Activated CD8-positive, alpha-beta T cell treated with anti-CD3 and anti-CD28 coated beads for 36 hours (primary cell): ENCODE measurements at regions not wholly inside any gene's neighbourhood (a gene's known extent, or its start where the extent isn't known, plus 50 kb on each side); places are given as distances from the start of the nearest gene placed in this dataset.

Experiments used
- ATAC-seq: fragments of 200-7000 bp; cut with Tn5 transposase; one replicate; pipeline ENCODE4 v1.10.0; 2021; ENCODE audit warnings: mild to moderate bottlenecking, moderate library complexity
- CTCF ChIA-PET: fragments of 350-600 bp; sonication (Branson Sonifier 250); formaldehyde crosslinking; loops from one replicate; lab custom pipeline; 2021; ENCODE audit warnings: antibody characterized with exemption; lab: Charles Lee
- POLR2A ChIA-PET: fragments of 350-600 bp; sonication (Branson Sonifier 250); formaldehyde crosslinking; loops from one replicate; lab custom pipeline; 2021; ENCODE audit warnings: antibody characterized with exemption; lab: Charles Lee
- DNase-seq: peaks from one replicate; pipeline ENCODE4 v3.0.0-alpha.2; 2020
- H3K27ac Mint-ChIP-seq: one replicate; pipeline ENCODE4 v1.8.0; 2021; ENCODE audit warnings: mild to moderate bottlenecking, mixed read lengths
- H3K27me3 Mint-ChIP-seq: one replicate; pipeline ENCODE4 v1.8.0; 2021; ENCODE audit warnings: mixed read lengths
- H3K36me3 Mint-ChIP-seq: one replicate; pipeline ENCODE4 v1.8.0; 2021; ENCODE audit warnings: low read depth, mixed read lengths
- H3K4me1 Mint-ChIP-seq: one replicate; pipeline ENCODE4 v1.8.0; 2021; ENCODE audit warnings: low read depth, mixed read lengths
- H3K4me3 Mint-ChIP-seq: one replicate; pipeline ENCODE4 v1.8.0; 2021; ENCODE audit warnings: mild to moderate bottlenecking, moderate library complexity, mixed read lengths
- H3K9me3 Mint-ChIP-seq: one replicate; pipeline ENCODE4 v1.8.0; 2021; ENCODE audit warnings: mixed read lengths
- intact Hi-C: fragments of 100-400 bp; cut with micrococcal nuclease; formaldehyde crosslinking; loops from one replicate; pipeline ENCODE4 v1.10.0; 2022
- TF ChIP-seq, protein P1 (sequence below): fragments of 200-600 bp; IDR thresholded peaks from one replicate; pipeline ENCODE4 v1.8.0; 2022; ENCODE audit warnings: antibody characterized with exemption, mild to moderate bottlenecking

DNA sequence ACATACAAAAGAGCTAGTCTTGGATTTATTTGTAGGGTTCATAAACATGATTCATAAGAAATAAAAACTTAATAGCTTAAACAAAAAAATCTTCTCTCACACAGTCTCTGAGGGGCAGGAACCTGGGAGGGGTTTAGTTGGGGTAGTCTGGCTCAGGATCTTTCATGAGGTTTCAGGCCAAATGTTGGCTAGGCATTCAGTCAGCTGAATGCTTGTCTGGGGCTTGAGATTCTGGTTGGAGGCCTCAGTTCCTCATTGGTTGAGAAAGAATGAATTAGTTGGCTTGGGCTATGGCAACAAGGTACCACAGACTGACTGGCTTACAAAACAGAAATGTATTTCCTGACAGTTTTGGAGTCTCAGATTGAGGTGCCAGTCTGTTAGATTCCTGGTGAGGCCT, 74.3 kb downstream of the ANKRD7 start:
- H3K9me3 Mint-ChIP-seq = no peaks in the 10 kb centered on the region
- intact Hi-C loops = no loop called here
- H3K4me1 Mint-ChIP-seq = no peaks in the 10 kb centered on the region
- no peak overlapping the region for H3K4me3 Mint-ChIP-seq
- peaks cover 14% of the 10 kb centered on the region for H3K27me3 Mint-ChIP-seq
- TF ChIP-seq, protein P1, sequence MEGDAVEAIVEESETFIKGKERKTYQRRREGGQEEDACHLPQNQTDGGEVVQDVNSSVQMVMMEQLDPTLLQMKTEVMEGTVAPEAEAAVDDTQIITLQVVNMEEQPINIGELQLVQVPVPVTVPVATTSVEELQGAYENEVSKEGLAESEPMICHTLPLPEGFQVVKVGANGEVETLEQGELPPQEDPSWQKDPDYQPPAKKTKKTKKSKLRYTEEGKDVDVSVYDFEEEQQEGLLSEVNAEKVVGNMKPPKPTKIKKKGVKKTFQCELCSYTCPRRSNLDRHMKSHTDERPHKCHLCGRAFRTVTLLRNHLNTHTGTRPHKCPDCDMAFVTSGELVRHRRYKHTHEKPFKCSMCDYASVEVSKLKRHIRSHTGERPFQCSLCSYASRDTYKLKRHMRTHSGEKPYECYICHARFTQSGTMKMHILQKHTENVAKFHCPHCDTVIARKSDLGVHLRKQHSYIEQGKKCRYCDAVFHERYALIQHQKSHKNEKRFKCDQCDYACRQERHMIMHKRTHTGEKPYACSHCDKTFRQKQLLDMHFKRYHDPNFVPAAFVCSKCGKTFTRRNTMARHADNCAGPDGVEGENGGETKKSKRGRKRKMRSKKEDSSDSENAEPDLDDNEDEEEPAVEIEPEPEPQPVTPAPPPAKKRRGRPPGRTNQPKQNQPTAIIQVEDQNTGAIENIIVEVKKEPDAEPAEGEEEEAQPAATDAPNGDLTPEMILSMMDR = no peak
- DNase-seq = no peak
- no peaks in the 10 kb centered on the region for H3K36me3 Mint-ChIP-seq
- H3K27ac Mint-ChIP-seq = no peak overlapping the region
- POLR2A ChIA-PET = no interaction called here
- ATAC-seq = no peak
- CTCF ChIA-PET = no interaction called here

DNA sequence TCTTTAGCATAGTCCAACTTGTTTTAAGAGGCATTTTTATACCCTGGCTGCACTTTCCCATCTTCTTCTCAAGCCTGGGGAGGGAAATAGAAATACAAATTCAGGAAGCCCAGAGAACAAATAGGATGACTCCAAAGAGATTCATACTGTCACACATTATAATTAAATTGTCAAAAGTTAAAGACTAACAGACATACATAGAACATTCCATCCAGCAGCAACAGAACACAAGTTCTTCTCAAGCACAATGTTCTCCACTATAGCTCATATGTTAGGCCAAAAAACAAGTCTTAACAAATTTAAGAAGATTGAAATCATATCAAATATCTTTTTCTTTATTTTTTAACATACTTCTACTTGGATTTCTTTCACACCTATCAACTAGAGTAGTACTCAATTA, 75.7 kb downstream of the ANKRD7 start:
- TF ChIP-seq, protein P1 = no peak
- Mint-ChIP-seq H3K4me1 (no peaks in the 10 kb centered on the region), H3K27ac (no peak overlapping the region), H3K27me3 (peaks cover 13% of the 10 kb centered on the region), H3K9me3 (no peaks in the 10 kb centered on the region), H3K36me3 (no peaks in the 10 kb centered on the region), H3K4me3 (no peak overlapping the region)
- CTCF ChIA-PET = no interaction called here
- POLR2A ChIA-PET = no interaction called here
- DNase-seq (no peak), ATAC-seq (no peak)
- intact Hi-C loops = no loop called here

DNA sequence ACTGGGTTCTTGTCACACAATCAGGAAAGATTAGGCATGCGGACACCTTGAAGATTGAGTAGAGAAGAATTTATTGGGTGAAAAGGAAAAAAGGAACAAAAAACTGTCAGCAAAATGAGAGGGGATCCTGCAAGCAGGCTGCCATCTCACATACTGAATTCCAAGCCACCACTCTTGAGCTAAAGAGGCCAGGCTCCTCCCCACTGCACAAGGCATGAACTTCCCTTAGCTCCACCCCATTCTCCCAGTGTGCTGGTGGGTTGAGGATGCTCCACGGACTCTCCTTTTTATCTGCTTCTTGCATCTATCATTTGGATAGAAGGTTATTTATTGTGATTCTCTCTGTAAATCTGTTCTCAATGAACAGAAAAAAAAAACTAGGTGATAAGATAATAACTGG, 79.6 kb downstream of the ANKRD7 start:
- no peaks in the 10 kb centered on the region for H3K36me3 Mint-ChIP-seq
- peaks cover 12% of the 10 kb centered on the region for H3K27me3 Mint-ChIP-seq
- H3K9me3 Mint-ChIP-seq = no peaks in the 10 kb centered on the region
- ChIA-PET POLR2A (no interaction called here), CTCF (no interaction called here)
- no peak overlapping the region for H3K4me3 Mint-ChIP-seq
- no peak overlapping the region for H3K27ac Mint-ChIP-seq
- no peak for ATAC-seq
- TF ChIP-seq, protein P1 = no peak
- no peaks in the 10 kb centered on the region for H3K4me1 Mint-ChIP-seq
- no peak for DNase-seq
- intact Hi-C loops = no loop called here

DNA sequence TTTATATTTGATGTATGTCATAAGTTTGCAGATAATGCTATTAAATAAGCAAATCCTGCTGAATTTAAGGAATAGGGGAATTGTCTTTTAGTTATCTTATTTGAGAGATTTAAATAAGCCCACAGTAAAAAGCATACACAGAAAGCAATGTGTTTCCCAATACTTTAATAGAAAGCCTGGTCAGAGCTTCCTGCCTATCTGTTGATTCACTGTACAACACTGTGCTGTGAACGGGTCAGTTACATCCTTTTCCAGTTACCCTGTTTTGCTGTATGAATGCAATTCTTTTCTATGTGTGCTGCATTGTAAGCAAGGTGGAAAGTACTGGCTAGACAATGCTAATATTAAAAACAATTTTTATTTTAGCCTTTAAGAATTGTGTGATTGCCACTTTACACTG, 81.2 kb downstream of the ANKRD7 start:
- TF ChIP-seq, protein P1 = no peak
- Mint-ChIP-seq H3K27me3 (peaks cover 9% of the 10 kb centered on the region), H3K4me3 (no peak overlapping the region), H3K4me1 (no peaks in the 10 kb centered on the region), H3K36me3 (no peaks in the 10 kb centered on the region), H3K27ac (no peak overlapping the region), H3K9me3 (peaks cover 6% of the 10 kb centered on the region)
- DNase-seq (no peak), ATAC-seq (no peak)
- ChIA-PET CTCF (no interaction called here), POLR2A (no interaction called here)
- intact Hi-C loops = no loop called here

DNA sequence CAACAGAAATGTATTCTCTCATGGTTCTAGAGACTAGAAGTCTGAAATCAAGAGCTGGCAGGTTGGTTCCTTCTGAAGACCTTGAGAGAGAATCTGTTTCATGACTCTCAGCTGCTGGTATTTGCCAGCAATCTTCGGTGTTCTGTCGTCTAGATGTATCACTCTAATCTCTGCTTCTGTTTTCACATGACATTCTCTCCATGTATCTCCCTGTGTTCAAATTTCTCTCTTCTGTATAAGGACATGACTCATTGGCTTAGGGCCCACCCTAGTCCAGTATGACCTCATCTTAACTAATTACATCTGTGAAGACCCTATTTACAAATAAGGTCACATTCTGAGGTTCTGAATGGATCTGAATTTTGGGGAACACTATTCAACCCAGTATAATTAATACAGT, 82.3 kb downstream of the ANKRD7 start:
- peaks cover 9% of the 10 kb centered on the region for H3K27me3 Mint-ChIP-seq
- DNase-seq = no peak

More for the DNA sequence above, 82.3 kb downstream of the ANKRD7 start:
- no peak for ATAC-seq
- TF ChIP-seq, protein P1 = no peak
- no peaks in the 10 kb centered on the region for H3K36me3 Mint-ChIP-seq
- peaks cover 6% of the 10 kb centered on the region for H3K9me3 Mint-ChIP-seq
- peaks cover 4% of the 10 kb centered on the region for H3K4me1 Mint-ChIP-seq
- H3K27ac Mint-ChIP-seq = no peak overlapping the region
- POLR2A ChIA-PET = no interaction called here
- intact Hi-C loops = no loop called here
- no peak overlapping the region for H3K4me3 Mint-ChIP-seq
- CTCF ChIA-PET = no interaction called here
